ENCODE measurements at regions not wholly inside any gene's neighbourhood (a gene's known extent, or its start where the extent isn't known, plus 50 kb on each side); places are given as distances from the start of the nearest gene placed in this dataset.
A peak's percentile ranks its signal among the peaks of the same experiment; 100 is the strongest.

DNA sequence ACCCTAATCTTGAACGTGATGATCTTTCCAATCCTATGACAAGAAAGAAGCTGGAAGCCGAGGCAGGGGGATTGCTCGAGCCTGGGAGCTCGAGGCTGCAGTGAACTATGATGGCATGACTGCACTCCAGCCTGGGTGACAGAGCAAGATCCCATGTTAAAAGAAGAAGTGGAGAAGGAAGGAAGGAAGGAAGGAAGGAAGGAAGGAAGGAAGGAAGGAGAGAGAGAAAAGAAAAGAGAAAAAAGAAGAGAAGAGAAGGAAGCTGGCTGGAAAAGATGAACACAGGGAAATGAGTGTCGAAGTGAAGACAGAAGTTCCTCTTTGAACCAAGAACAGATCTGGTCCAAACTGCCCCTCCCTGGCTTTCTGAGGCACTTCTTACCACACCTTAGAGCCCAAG is 100.5 kb upstream of the PRNP start:
- DNase-seq (ENCODE audit: low read depth in 2 of 2), result no peak
- TF ChIP-seq, protein P1, sequence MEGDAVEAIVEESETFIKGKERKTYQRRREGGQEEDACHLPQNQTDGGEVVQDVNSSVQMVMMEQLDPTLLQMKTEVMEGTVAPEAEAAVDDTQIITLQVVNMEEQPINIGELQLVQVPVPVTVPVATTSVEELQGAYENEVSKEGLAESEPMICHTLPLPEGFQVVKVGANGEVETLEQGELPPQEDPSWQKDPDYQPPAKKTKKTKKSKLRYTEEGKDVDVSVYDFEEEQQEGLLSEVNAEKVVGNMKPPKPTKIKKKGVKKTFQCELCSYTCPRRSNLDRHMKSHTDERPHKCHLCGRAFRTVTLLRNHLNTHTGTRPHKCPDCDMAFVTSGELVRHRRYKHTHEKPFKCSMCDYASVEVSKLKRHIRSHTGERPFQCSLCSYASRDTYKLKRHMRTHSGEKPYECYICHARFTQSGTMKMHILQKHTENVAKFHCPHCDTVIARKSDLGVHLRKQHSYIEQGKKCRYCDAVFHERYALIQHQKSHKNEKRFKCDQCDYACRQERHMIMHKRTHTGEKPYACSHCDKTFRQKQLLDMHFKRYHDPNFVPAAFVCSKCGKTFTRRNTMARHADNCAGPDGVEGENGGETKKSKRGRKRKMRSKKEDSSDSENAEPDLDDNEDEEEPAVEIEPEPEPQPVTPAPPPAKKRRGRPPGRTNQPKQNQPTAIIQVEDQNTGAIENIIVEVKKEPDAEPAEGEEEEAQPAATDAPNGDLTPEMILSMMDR (IDR thresholded peaks at IDR 0.05; ENCODE audit: low read depth, low read length), result no peak
- no peak overlapping the region for H3K4me3 ChIP-seq (replicated peaks in 1 of 2; ENCODE audit: low read depth in 2 of 2, low read length in 2 of 2)

- TF ChIP-seq, protein P1 (IDR thresholded peaks at IDR 0.05; ENCODE audit: low read depth, low read length), result no peak
- DNase-seq (ENCODE audit: low read depth in 2 of 2), result peak; percentile 56 to 91
These were observed 101.0 kb upstream of the PRNP start for GRCh38 chr20:4585104-4585753.

GRCh38 chr20:4584510-4584909 is 101.7 kb upstream of the PRNP start:
- H3K4me3 ChIP-seq (replicated peaks in 1 of 2; ENCODE audit: low read depth in 2 of 2, low read length in 2 of 2), result no peak overlapping the region
- TF ChIP-seq, protein P1 (IDR thresholded peaks at IDR 0.05; ENCODE audit: low read depth, low read length), result no peak

More at GRCh38 chr20:4585104-4585753, 101.0 kb upstream of the PRNP start:
- no peak overlapping the region for H3K4me3 ChIP-seq (replicated peaks in 1 of 2; ENCODE audit: low read depth in 2 of 2, low read length in 2 of 2)

DNA sequence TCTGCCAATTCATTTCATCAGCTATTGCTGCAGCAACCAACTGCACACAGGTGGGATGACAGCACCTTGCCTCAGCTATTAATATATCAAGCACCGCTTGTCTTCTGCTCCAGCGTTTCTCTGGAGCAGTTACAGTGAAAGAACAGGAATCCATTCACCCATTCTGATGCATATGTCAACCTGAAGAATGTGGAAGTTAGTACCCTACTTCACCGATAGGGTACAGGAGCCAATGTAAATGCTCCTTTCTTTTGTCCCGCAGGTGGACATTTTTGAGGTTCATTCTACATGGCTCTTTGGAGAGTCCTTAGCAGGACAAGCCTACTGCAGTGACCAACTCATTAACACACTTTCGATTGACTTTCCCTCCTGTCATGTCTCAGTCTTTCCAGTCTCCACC is 104.4 kb upstream of the PRNP start:
- DNase-seq (ENCODE audit: low read depth in 2 of 2), result no peak
- H3K4me3 ChIP-seq (replicated peaks in 1 of 2; ENCODE audit: low read depth in 2 of 2, low read length in 2 of 2), result no peak overlapping the region
- TF ChIP-seq, protein P1 (IDR thresholded peaks at IDR 0.05; ENCODE audit: low read depth, low read length), result no peak

More at GRCh38 chr20:4584510-4584909, 101.7 kb upstream of the PRNP start:
- no peak for DNase-seq (ENCODE audit: low read depth in 2 of 2)

DNA sequence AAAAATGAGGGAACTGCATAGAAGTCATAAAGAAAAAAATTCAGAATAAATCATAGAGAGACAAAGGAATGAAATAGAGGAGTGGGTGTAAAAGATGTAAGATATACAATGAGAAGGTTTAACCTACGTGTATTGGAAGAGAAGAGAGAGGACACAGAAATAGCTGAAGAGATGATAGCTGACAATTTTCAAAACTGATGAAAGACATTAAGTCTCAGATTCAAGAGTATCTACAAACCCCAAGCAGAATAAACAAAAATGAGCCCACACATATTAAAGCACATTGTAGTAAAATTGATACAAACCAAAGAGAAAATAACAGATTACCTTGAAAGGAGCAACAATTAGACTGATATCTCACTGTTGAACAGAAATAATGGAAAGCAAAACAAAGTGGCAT is 107.9 kb upstream of the PRNP start:
- TF ChIP-seq, protein P1 (IDR thresholded peaks at IDR 0.05; ENCODE audit: low read depth, low read length), result no peak
- DNase-seq (ENCODE audit: low read depth in 2 of 2), result no peak
- no peak overlapping the region for H3K4me3 ChIP-seq (replicated peaks in 1 of 2; ENCODE audit: low read depth in 2 of 2, low read length in 2 of 2)

DNA sequence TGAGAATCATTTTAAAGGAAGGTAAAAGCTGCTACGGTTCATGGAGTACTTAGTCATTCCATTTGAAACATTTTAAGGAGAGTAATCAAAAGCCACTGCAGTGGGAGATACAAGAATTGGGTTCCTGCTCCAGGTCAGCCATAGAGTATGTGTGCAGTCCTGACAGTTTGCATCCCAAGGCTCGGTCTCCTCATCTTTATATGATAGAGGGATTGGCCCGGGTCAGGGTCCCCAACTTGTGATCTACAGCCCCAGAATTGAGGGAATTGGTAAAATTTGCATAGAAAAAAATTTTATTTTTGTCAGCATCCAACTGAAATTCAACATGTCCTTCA is 111.9 kb upstream of the PRNP start:
- TF ChIP-seq, protein P1 (IDR thresholded peaks at IDR 0.05; ENCODE audit: low read depth, low read length), result no peak
- no peak for DNase-seq (ENCODE audit: low read depth in 2 of 2)
- no peak overlapping the region for H3K4me3 ChIP-seq (replicated peaks in 1 of 2; ENCODE audit: low read depth in 2 of 2, low read length in 2 of 2)
